SU-DHL-6 (cell line): ENCODE measurements at regions not wholly inside any gene's neighbourhood (a gene's known extent, or its start where the extent isn't known, plus 50 kb on each side); places are given as distances from the start of the nearest gene placed in this dataset.

Experiments
- H2AFZ ChIP-seq: fragments of 200-600 bp; sonication (generic); 2 replicates; pipeline ENCODE4 v1.6.1; 2014; ENCODE audit warnings: low read depth, mild to moderate bottlenecking, moderate library complexity, mixed read lengths, antibody characterized with exemption, low read length; ENCODE audit not compliant: severe bottlenecking
- H3F3A ChIP-seq: fragments of 200-600 bp; shearing (Covaris generic); 2 replicates; pipeline ENCODE4 v1.6.0; 2016; ENCODE audit warnings: antibody characterized with exemption, mild to moderate bottlenecking; ENCODE audit not compliant: insufficient read depth
- H3K27ac ChIP-seq: fragments of 200-600 bp; sonication (generic); 2 replicates; pipeline ENCODE4 v1.5.1; 2016; ENCODE audit warnings: low read depth, mild to moderate bottlenecking, low read length, moderate library complexity, mixed read lengths
- H3K27me3 ChIP-seq: fragments of 200-600 bp; sonication (generic), shearing (Covaris generic); 2 replicates; pipeline ENCODE4 v1.6.0; 2014; ENCODE audit warnings: mild to moderate bottlenecking, low read length
- H3K36me3 ChIP-seq: fragments of 200-600 bp; sonication (generic); 2 replicates; pipeline ENCODE4 v1.6.1; 2014; ENCODE audit warnings: mild to moderate bottlenecking, low read length, mixed read lengths
- H3K4me2 ChIP-seq: fragments of 300-600, 200-600 bp; shearing (Covaris generic), sonication (generic); 2 replicates; pipeline ENCODE4 v1.6.0; 2014; ENCODE audit warnings: low read length, low read depth, mild to moderate bottlenecking; ENCODE audit not compliant: poor library complexity, severe bottlenecking
- H3K4me3 ChIP-seq: fragments of 200-600 bp; sonication (generic); 2 replicates; pipeline ENCODE4 v1.5.1; 2014; ENCODE audit warnings: antibody characterized with exemption, low read length, mild to moderate bottlenecking, mixed read lengths; ENCODE audit not compliant: insufficient read depth, poor library complexity, severe bottlenecking
- H3K79me2 ChIP-seq: fragments of 200-600 bp; sonication (generic); 2 replicates; pipeline ENCODE4 v1.6.1; 2014; ENCODE audit warnings: mild to moderate bottlenecking, low read length, moderate library complexity; ENCODE audit not compliant: insufficient read depth
- H3K9ac ChIP-seq: fragments of 200-600 bp; sonication (generic); 2 replicates; pipeline ENCODE4 v1.7.0; 2014; ENCODE audit warnings: mild to moderate bottlenecking, low read length
- H3K9me2 ChIP-seq: fragments of 200-600 bp; sonication (generic); replicated peaks from 2 replicates; pipeline ENCODE4 v1.6.1; 2014; ENCODE audit warnings: low read length; ENCODE audit not compliant: insufficient read depth
- H3K9me3 ChIP-seq: fragments of 200-600 bp; sonication (generic); 2 replicates; pipeline ENCODE4 v1.6.1; 2014; ENCODE audit warnings: low read length, mixed read lengths; ENCODE audit not compliant: insufficient read depth
- H4K20me1 ChIP-seq: fragments of 200-600 bp; sonication (generic); 2 replicates; pipeline ENCODE4 v1.6.1; 2014; ENCODE audit warnings: low read depth, mild to moderate bottlenecking, antibody characterized with exemption, low read length, moderate library complexity, mixed read lengths
- CTCF ChIP-seq: fragments of 200-600 bp; sonication (generic); IDR thresholded peaks from one replicate; pipeline ENCODE4 v1.5.1; 2017; ENCODE audit warnings: antibody characterized with exemption, mild to moderate bottlenecking, low read length, moderate library complexity; ENCODE audit not compliant: insufficient read depth, poor library complexity, severe bottlenecking
- EZH2phosphoT487 ChIP-seq: fragments of 200-600 bp; sonication (generic), shearing (Covaris generic); conservative IDR thresholded peaks from 2 replicates; pipeline ENCODE4 v1.6.1; 2018; ENCODE audit warnings: mild to moderate bottlenecking, antibody characterized with exemption, low read length, moderate library complexity, mixed read lengths

DNA sequence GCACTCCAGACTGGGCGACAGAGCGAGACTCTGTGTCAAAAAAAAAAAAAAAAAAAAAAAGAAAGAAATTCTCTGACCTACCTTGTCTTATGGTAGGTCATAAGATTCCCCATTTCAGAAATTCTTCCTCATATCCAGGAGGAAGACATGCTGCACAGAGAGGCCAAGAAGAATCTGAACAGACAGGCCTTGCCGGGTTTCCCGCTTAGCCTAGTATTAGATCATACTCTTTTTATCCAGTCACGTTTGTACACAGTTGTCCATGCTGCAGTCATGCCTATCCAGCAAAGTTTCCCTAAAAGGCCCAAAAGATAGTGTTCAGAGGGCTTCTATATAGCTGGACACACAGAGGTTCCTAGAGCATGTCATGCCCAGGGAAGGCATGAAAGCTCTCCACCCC lies 93.6 kb upstream of the CHODL start:
- no peak for TF ChIP-seq EZH2phosphoT487
- TF ChIP-seq CTCF = no peak
- Histone ChIP-seq H3K36me3 (no peaks in the 10 kb centered on the region), H3K9ac (no peak overlapping the region), H3K4me2 (no peak overlapping the region), H3K4me3 (no peak overlapping the region), H2AFZ (no peak overlapping the region), H3K27me3 (no peaks in the 10 kb centered on the region), H4K20me1 (no peaks in the 10 kb centered on the region), H3K27ac (no peak overlapping the region), H3K9me3 (no peaks in the 10 kb centered on the region), H3K79me2 (no peaks in the 10 kb centered on the region), H3K9me2 (no peaks in the 10 kb centered on the region), H3F3A (no peaks in the 10 kb centered on the region)

DNA sequence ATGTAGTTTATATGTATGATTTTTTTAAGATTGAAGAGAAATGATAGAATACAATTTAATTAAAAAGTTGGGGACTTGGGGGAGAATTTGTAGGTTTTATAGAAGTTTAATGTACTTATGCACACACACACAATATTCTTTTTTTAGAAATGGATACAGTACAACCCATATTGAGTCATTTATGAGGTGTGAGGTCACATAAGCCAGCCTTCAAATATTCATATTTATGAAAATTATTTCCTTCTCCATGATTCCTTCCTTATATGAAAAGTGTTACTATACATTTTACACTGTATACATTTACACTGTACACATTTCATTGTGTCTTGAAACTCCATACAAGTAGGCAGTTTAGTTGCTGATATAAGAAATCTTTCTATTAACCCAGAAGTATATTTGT lies 96.2 kb upstream of the CHODL start:
- TF ChIP-seq EZH2phosphoT487 (no peak), CTCF (no peak)
- H3K27ac ChIP-seq = no peak overlapping the region
- no peak overlapping the region for H2AFZ ChIP-seq
- H4K20me1 ChIP-seq = no peaks in the 10 kb centered on the region
- no peak overlapping the region for H3K9ac ChIP-seq
- H3K4me2 ChIP-seq = no peak overlapping the region
- no peaks in the 10 kb centered on the region for H3K79me2 ChIP-seq
- H3K9me2 ChIP-seq = no peaks in the 10 kb centered on the region
- no peaks in the 10 kb centered on the region for H3F3A ChIP-seq
- no peak overlapping the region for H3K4me3 ChIP-seq
- H3K27me3 ChIP-seq = no peaks in the 10 kb centered on the region
- H3K36me3 ChIP-seq = no peaks in the 10 kb centered on the region
- H3K9me3 ChIP-seq = no peaks in the 10 kb centered on the region

GRCh38 chr21:18147678-18148077 lies 97.0 kb upstream of the CHODL start:
- Histone ChIP-seq H3K4me2 (no peak overlapping the region), H3K9me2 (no peaks in the 10 kb centered on the region), H3K79me2 (no peaks in the 10 kb centered on the region), H3K9ac (no peak overlapping the region), H3K36me3 (no peaks in the 10 kb centered on the region), H3K4me3 (no peak overlapping the region), H3F3A (no peaks in the 10 kb centered on the region), H2AFZ (no peak overlapping the region), H3K27me3 (no peaks in the 10 kb centered on the region), H4K20me1 (no peaks in the 10 kb centered on the region), H3K9me3 (no peaks in the 10 kb centered on the region), H3K27ac (no peak overlapping the region)
- TF ChIP-seq CTCF = no peak
- TF ChIP-seq EZH2phosphoT487 = no peak

DNA sequence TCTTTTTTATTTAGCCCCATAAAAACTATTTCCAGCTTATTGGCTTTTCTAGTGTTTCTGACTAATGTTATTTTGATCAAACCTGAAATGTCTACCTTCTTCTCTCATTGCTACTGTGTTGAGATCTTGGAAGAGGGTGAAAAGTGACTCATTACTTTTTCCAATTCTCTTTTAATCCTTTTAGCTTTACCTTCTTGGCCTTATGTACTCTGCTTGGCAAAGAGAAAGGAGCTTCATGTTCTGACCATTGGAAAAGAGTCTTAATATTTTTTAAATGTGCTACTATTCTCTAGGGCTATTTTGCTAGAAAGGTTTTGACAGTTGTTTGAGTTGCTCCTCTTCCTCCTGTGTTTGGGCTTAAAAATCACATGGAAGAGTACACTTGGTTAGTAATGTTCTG lies 97.8 kb upstream of the CHODL start:
- H3K4me2 ChIP-seq = no peak overlapping the region
- no peak overlapping the region for H2AFZ ChIP-seq
- no peaks in the 10 kb centered on the region for H3K27me3 ChIP-seq
- no peak for TF ChIP-seq EZH2phosphoT487
- no peak for TF ChIP-seq CTCF
- H3K9me3 ChIP-seq = no peaks in the 10 kb centered on the region
- no peaks in the 10 kb centered on the region for H4K20me1 ChIP-seq
- H3K9ac ChIP-seq = no peak overlapping the region
- no peaks in the 10 kb centered on the region for H3F3A ChIP-seq
- H3K4me3 ChIP-seq = no peak overlapping the region
- H3K27ac ChIP-seq = no peak overlapping the region
- H3K9me2 ChIP-seq = no peaks in the 10 kb centered on the region
- H3K36me3 ChIP-seq = no peaks in the 10 kb centered on the region
- H3K79me2 ChIP-seq = no peaks in the 10 kb centered on the region
